ENCODE measurements at regions not wholly inside any gene's neighbourhood (a gene's known extent, or its start where the extent isn't known, plus 50 kb on each side); places are given as distances from the start of the nearest gene placed in this dataset.

DNA sequence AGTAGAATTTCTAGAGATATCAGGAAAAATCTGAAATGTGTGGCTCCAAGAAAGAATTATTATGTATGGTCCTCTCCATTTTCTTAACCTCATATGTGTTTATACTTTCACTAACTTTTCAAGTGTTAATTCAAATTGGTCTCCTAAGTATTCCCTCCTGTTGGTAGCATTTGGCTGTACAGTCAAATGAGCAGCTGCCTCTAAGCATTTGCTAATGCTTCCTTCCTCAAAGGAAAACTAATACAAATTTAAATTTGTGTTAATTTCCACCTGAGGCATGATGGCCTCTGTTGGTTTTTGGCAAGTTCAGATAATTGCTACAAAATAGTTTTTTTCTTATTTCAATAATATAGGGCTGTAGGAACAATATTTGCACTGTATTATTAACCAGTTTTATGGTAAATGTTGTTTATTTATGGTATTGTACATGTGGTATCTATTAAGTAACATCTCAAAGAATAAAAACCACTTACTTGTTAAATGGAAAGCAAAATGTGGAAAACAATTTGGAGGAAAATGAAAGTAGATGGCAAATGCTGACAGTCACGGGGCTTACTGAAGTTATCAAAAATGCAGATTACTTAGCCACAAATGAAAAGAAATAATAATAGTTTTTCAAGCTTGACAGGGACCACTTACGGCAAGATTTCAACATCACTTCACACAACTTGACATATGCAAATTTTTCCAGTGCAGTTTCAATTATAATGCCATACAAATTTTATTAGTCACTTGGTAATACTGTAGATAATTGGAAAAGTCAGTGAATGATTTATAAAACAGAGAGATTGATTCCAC, 299.3 kb upstream of the MEOX2 start:
- no peak for DNase-seq

DNA sequence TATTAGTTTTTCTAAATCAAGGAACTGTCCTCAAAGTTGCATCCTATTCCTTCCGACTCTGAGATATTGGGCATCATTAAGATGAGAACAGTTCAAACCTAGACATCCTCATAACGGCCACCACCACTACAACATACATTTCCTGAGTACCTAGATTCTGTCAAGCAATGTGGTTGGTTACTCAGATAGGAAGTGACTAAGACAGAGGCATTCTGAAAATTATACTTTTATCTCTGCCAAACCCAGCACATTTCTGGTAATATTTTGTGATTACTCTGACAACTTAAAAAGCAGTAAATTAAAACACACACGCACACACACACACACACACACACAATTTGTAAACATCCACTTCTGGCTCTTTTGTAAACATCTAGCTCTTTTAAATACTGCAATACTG, 291.2 kb upstream of the MEOX2 start:
- no peak for DNase-seq

DNA sequence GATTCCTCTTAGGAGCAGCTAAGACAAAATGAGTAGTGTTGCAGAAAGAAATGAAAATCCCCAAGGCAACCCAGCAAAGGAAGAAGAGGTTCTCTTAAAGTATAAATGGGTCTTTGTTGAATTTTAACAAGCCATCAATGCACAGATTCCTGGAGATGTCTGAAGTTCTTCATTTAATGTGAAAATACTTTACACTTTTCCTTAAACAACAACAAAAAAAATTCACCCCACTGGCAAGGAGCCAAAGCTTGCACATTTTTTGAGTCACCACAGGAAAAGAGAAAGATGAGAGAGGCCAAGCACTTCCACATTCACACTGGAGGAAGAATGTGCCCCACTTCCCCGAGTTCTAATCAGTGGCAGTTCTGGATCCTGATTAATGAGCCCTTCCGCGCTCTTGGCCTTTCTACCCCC, 286.4 kb upstream of the MEOX2 start:
- DNase-seq: no peak

DNA sequence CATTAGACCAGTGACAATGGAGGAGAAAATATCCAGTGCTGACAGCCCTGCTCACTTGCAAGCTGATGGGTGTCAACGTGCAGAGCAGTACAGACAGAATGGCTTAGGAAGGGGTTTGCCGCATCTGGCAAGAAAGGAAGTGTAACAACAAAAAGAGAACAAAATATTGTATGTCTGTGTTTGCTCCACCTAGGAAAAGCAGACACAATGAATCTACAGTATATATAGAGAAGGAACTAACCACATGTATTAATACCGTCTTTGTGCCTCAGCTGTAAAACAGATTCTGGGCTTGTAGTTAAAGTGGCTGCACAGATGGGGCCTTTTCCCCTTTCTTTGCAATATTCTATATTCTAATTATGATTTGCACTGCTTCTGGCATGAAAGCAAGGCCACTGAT, 281.1 kb upstream of the MEOX2 start:
- DNase-seq: no peak

DNA sequence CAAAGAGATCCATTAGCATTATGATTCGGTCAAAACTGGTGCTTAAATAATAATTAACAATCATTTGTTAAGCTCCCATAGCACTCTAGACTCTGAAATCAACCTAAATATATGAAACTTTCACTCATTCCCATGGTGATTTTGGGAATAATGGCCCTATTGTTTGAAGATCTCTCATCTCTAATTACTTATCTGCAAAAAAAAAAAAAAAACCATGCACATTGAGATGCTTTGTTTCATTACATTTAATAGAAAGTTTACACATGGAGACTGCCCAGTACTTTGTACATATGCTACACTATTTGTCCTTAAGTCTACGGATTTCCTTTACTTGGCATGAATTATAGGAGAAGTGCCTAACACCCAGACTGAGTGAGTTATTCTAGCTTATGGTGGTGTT, 280.6 kb upstream of the MEOX2 start:
- DNase-seq: no peak

DNA sequence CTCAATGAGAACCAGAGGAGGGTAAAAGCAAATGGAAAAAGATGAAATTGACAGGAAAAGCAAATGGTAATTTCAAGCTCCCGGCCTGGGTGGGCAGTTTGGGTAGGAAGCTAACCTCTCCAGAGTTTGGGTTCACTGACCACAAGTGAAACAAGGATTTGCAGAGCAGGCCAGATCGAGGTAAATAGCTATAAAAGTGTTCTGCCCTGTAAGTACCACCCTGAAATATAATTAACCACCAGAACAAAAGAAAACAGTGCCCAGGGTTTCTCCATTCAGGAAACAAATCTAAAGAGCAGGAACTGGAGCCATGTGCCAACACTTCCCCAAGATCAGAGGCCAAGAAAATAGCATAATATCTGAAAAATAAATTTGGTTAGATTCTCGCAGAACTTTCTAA, 276.7 kb upstream of the MEOX2 start:
- no peak for DNase-seq

DNA sequence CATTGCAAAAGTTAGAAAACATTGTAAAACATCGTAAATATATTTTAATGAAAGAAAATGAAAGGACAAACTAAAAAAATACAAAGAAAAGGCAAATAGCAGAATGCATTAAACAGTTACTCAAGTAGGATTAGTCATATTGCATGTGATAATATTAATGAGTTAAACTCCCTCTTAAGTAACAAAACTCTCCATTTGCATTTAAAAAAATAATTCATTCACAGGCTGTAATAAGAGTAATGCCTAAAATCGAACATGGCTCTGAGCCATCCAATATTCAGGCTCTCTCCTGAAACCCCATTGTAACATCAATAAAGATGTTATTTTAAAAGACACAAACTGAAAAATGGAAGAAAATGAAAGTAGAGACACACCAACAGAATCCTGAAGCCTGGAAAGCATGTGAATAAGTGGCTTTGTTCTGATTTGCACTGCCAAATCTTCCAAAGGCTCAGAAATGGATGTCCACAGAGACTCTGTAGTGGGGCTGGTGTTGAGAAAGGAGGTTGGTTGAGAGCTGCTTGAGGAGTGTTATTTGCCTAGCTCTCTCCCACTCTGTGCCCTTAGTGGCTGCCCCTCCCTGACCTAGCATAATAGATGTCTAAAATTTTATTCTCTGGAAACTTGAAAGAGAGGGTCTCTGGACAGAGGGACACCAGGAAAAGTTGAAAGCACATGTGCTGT, 268.3 kb upstream of the MEOX2 start:
- DNase-seq: no peak

DNA sequence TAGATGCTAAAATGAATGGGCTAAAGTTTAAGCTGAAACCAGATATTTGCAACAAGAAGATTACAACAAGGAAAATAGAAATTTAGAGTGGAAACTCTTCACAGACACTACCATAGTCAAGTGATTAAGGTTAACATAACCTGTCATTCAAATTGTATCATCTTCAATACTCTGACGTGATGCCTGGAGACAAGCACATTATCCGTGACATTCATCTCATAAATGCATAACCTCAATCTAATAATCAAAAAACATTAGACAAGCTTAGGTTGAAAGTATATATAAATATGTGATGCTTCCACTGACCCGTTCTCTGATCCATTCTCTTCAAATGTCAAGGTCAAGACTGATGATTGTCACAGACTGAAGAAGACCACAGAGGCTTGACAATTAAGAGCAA, 263.8 kb upstream of the MEOX2 start:
- DNase-seq: no peak

DNA sequence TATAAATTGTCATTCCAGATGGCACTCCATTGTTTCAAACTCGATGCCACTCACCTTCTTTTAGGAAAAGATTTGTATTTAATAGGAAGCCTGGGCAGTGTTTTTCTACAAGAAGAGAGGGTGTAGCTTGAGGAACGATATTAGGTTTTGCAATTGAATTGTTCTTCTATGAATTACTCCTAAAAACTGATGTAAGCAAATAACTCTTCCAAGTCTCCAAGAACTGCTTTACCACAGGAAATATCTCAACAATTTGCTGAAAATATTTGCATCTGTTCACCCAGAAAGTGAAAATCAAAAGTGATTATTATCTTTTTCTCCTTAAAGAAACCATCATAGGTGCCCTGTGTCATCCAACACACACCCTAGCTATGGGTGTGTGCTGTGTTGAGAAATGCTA, 261.3 kb upstream of the MEOX2 start:
- DNase-seq: no peak

DNA sequence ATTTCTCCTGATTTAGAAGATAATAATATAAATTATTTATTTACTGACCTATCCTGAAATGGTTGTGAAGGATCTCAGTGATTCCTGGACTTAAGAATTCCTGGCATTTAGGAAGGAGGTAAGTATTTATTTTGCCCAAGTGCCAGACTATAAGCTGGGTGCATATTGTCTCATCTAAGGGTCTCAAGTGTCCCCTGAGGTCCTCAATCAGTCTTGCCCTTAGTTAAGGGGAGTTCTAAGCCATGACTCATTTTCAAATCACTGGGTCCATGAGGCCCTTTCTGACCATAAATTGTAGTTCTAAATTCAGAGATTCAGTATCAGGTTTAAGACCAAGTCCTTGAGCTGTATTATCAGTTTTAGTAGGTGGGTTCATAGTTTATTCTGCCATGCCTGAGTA, 251.6 kb upstream of the MEOX2 start:
- no peak for DNase-seq

DNA sequence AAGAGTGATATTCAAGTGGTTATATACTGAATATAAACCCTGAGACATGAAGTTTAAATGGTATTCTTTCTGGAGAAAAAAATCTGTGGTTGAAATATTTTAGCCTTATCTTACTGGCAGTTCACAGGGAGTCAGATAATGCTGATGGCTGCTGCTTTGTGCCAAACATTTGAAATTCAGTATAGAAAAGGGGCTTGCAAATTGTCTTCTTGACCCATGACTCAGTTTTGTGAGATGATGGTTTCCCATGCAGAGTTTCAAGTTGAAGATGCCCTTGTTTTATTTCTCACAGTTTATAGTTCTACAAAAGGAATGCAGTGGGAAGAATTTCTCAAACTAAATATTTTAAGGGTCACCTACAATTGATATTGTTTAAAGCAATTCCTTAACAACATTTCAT, 251.1 kb upstream of the MEOX2 start:
- no peak for DNase-seq

DNA sequence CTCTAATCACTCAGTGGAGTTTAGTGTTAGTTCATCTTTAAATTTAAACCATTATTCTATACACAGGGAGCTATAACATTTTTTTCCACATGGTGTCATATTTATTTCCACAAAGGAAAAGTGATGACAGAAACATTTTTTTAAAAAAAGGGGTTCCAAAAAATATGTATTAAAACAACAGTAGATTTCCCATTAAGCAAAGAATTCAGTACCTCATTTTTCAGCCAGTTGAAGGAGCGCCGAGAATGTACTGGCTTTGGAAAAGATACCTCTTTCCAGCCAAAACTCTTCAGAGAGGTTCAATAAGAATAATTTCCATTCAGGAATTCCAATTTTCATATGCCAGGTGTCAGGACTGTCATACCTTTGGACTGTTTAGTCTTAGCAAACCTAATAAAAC, 250.5 kb upstream of the MEOX2 start:
- DNase-seq: no peak

DNA sequence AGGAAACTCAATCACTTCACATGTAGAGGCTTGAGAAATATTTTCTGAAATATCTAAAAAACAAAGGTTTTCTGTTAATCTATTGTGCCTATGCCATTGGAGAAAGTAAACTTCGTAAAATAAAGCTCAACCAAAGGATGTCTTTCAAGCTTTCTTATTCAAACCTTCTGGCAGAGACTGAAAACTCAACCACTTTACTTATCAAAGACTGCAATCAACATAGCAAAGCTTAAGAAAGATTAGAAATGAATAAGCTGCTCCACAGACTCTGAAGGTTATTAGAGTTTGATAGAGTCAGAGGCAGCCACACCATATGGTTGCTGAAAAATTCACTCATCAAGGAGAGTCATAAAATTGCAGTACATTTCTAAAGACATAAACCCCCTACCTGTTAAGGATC, 245.8 kb upstream of the MEOX2 start:
- DNase-seq: no peak

DNA sequence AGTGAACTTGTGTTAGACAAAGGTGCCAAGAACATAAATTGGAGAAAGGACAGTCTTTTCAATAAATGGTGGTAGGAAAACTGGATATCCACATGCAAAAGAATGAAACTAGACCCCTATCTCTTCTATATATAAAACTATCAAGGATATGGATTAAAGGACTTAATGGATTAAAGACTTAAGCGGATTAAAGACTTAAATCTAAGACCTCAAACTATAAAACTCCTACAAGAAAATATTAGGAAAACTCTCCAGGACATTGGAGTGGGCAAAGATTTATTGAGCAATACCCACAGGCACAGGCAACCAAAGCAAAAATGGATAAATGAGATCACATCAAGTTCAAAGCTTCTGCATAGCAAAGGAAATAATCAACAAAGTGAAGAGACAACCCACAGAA, 242.9 kb upstream of the MEOX2 start:
- no peak for DNase-seq

DNA sequence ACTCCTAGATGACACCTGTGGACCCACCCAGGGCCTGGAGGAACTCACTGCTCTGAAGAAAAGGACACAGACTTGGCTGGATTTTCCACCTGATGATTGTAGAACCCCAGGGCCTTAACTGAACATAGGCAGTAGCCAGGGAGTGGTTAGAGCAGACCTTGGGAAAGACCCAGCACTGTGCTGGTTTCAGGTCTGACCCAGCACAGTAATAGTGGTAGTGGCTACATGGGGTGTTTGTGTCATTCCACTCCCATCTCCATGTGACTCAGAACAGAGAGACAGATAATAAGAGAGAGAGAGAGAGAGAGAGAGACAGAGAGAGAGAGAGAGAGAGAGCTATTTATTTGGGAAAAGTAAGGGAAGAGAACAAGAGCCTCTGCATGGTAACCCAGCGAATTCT, 239.1 kb upstream of the MEOX2 start:
- DNase-seq: no peak

DNA sequence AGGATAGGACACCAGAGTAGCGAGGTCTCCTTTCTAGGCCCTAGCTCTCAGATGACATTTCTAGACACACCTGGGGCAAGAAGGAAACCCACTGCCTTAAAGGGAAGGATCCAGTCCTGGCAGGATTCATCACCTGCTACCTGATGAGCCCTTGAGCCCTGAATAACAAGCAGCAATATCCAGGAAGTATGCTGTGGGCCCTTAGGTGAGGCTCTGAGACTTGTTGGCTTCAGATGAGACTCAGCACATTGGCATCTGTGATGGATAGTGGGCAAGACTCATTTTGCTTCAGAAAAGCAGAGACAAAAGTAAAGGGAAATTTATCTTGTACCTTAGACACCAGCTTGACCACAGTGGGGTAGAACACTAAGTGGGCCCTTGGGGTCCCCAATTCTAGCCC, 238.4 kb upstream of the MEOX2 start:
- DNase-seq: no peak

DNA sequence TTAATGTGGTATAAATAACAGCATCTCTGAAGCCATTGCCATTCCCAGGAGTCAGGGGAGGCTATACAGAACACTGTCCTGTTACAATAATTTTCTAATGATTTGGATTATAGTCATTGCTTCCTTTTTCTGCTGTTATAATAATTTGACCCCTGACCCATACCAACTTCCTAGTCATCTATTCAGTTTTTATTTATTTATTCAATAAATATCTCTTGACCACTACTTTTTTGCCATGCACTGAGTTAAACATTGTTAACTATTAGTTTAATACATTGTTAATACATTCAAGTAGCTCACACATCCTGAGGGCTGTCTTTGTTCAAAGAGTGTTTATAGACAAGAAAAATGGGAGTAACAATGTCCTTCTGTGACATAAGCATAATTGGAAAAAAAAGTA, 235.5 kb upstream of the MEOX2 start:
- DNase-seq: no peak

DNA sequence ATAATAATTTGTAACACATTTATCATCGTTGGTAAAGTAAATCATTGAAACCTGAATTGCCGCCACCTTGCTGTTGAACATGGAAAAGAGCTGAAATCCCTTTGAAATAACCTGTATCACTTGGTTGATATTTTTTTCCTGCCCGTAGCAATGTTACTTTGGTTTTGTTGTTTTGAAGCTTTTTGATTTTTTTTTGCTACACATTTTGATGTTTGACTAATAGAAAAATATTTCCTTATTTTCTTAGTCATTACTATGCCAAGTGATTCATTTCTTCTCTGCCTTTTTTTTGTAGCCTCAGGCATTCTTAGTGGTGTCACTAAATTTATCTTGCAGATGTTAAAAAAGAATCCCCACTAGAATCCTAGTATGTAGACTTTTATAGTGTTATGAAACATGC, 235.1 kb upstream of the MEOX2 start:
- DNase-seq: no peak

DNA sequence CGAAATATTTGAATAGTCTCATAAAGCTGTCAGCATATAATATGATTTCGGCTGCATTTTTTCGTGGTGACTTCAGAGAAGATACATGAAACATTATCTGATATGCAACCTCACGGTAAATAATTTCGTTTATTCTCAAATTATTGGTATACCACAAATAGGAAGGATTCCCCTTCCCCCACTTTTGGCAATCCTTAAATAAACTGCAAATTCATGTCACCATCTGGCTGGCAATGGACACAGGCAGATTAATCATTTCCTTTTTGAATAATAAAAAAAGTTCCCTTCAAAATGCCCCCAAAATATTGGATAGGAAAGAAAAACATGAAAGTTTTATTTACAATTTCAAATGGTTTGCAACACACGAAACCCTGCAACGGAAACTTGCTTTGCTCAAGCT, 234.5 kb upstream of the MEOX2 start:
- no peak for DNase-seq

DNA sequence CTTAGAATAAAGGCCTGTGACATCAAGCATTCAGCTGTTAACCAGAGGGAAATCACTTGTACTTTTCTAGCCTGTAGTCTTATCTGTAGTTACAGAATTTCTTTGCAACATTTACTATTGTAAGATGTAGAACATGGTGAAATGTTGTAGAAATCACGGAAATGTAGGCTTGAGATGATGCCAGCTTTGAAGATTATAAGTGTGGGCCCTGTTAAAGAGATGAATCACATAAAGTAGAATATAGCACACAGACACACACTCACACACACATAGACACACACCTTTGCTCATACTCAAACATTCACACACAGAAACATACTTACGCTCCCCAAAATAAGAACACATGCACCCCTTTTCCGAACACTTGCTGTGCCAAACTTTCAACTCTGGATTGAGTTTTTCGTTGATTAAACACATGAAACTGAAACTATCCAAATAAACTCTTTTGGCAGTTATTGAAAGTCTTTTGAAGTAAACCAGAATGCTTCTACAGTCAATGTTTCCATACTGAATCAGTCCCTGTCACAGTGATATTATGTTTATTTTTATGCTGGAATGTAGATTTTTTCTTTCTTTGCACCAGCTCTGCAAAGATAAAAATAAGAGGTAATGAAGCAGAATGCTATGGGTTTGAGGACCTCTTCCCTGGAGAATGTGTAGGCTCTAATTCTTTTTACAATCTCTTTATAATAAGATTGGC, 230.3 kb upstream of the MEOX2 start:
- DNase-seq: no peak

DNA sequence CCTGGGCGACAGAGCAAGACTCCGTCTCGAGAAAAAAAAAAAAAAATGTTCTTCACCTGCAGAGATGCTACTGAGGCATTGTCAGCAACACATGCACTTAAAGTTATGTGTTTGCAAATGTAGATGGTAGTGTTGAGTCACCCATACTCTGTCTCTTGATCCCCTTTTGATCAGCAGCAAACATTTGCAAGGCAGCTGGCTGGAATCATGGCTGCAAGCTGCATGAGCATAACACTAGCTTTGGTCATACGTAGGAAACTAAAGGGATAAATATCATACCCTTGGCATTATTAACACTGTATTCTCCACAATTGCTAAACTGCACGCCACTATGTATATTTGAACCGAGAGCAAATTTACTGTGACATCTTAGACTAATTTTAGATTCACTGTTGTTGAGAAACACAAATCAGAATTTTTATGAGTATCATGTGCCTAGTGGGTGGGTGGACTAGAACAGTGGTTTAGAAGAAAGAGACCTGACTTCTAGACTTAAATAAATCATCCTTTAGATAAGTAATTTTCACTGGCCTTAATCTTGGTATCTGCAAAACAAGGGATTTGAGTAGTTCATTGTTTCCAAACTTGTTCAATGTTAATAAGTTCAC, 229.3 kb upstream of the MEOX2 start:
- no peak for DNase-seq

DNA sequence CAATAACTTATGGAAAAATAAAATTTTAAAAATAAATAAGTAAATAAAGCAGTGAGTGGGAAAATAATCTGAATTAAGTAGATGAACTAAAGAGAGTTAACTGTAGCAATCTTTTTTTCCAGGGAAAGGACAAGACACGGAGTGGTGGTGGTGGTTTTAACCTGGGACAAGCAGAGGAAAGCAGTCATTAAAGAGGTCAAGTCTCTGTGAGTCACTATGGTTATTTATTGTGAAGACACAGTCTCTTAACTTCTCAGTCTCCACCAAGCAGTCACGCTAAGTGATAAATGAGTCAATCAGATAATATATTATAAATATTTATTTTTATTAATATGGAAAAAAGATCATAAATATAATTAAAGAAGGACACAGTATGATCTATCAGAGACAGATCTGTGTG, 228.1 kb upstream of the MEOX2 start:
- DNase-seq: no peak

DNA sequence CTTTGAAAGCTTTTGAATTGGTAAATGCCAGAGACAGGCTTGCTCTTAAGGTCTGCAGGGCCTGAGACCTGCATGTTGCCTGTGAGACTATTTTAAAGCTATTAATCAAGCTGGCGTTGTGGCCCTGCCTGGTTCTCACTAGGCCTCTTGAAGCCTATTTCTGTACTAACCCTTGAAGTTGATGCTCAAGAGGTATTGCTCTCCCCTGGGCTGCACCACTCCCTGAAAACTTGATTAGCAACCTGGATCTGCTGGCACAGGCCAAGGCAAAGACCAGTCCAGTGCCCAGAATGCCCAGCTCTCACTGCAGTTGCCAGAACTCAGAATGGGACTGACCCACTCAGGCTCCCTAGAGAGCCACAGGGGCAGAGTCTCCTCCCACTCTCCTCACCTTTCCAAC, 220.0 kb upstream of the MEOX2 start:
- DNase-seq: no peak
